Mesenchymal stem cell (in vitro differentiated cells and primary cell): ENCODE measurements at regions not wholly inside any gene's neighbourhood (a gene's known extent, or its start where the extent isn't known, plus 50 kb on each side); places are given as distances from the start of the nearest gene placed in this dataset.
"Not testable (repeated sequence)": the region's sequence is repeated elsewhere in the genome, so short reads cannot be mapped to it uniquely, and the experiment has no call there.

ENCODE experiments used
- DNase-seq: peaks from one replicate; pipeline ENCODE4 v3.0.0-alpha.2; 2013
- H2AFZ ChIP-seq: one replicate; pipeline ENCODE4 v1.6.1; 2013; ENCODE audit warnings: low read depth, mild to moderate bottlenecking, control low read depth, inconsistent platforms, low read length, moderate library complexity
- H2AK5ac ChIP-seq: 2 replicates; pipeline ENCODE4 v1.6.1; 2013; ENCODE audit warnings: low read length, moderate library complexity, mild to moderate bottlenecking, inconsistent platforms; ENCODE audit not compliant: severe bottlenecking
- H2BK120ac ChIP-seq: one replicate; pipeline ENCODE4 v1.6.1; 2013; ENCODE audit warnings: low read depth, mild to moderate bottlenecking, inconsistent platforms, low read length, moderate library complexity
- H2BK12ac ChIP-seq, 2 experiments: one replicate each; pipeline ENCODE4 v1.6.1; 2013; ENCODE audit warnings: inconsistent platforms in 2 of 2, low read length in 2 of 2, mild to moderate bottlenecking in 2 of 2, moderate library complexity in 2 of 2, control low read depth in 1 of 2
- H2BK15ac ChIP-seq: one replicate; pipeline ENCODE4 v1.6.1; 2013; ENCODE audit warnings: mild to moderate bottlenecking, low read depth, inconsistent platforms; ENCODE audit not compliant: poor library complexity, severe bottlenecking
- H2BK5ac ChIP-seq: 2 replicates; pipeline ENCODE4 v1.6.1; 2013; ENCODE audit warnings: low read depth, mild to moderate bottlenecking, low read length, control low read depth, inconsistent platforms; ENCODE audit not compliant: poor library complexity, severe bottlenecking
- H3K14ac ChIP-seq, 2 experiments: one replicate each; pipeline ENCODE4 v1.6.1; 2013; ENCODE audit warnings: inconsistent platforms in 2 of 2, low read length in 2 of 2, control low read depth in 1 of 2, mild to moderate bottlenecking in 1 of 2, moderate library complexity in 1 of 2
- H3K18ac ChIP-seq, 2 experiments: one replicate each; pipeline ENCODE4 v1.6.1; 2013; ENCODE audit warnings: inconsistent platforms in 2 of 2, low read length in 2 of 2, control low read depth in 1 of 2, low read depth in 1 of 2, mild to moderate bottlenecking in 1 of 2
- H3K23ac ChIP-seq, 2 experiments: one replicate each; pipeline ENCODE4 v1.6.1; 2013; ENCODE audit warnings: inconsistent platforms in 2 of 2, low read length in 2 of 2, mild to moderate bottlenecking in 2 of 2, moderate library complexity in 2 of 2, control low read depth in 1 of 2
- H3K27ac ChIP-seq: 2 replicates; pipeline ENCODE4 v1.5.1; 2013; ENCODE audit warnings: mild to moderate bottlenecking, moderate library complexity, low read length, control low read depth, inconsistent platforms; ENCODE audit not compliant: poor library complexity, severe bottlenecking
- H3K27me3 ChIP-seq, 2 experiments: 2 replicates each; pipeline versions ENCODE4 v1.6.1 to v1.7.0; 2013; ENCODE audit warnings: low read length in 2 of 2, mild to moderate bottlenecking in 2 of 2, moderate library complexity in 2 of 2, control low read depth in 1 of 2, inconsistent platforms in 1 of 2; ENCODE audit not compliant: control insufficient read depth in 1 of 2, insufficient read depth in 1 of 2
- H3K36me3 ChIP-seq, 2 experiments: 2 replicates each; pipeline versions ENCODE4 v1.6.1 to v1.7.0; 2013; ENCODE audit warnings: low read length in 2 of 2, control low read depth in 1 of 2, inconsistent platforms in 1 of 2, low read depth in 1 of 2, mild to moderate bottlenecking in 1 of 2; ENCODE audit not compliant: insufficient read depth in 2 of 2, control insufficient read depth in 1 of 2
- H3K4ac ChIP-seq, 2 experiments: one replicate each; pipeline ENCODE4 v1.6.1; 2013; ENCODE audit warnings: inconsistent platforms in 2 of 2, low read length in 2 of 2, mild to moderate bottlenecking in 2 of 2, moderate library complexity in 2 of 2, control low read depth in 1 of 2, low read depth in 1 of 2
- H3K4me1 ChIP-seq: 2 replicates; pipeline ENCODE4 v1.6.1; 2013; ENCODE audit warnings: low read depth, low read length, control low read depth; ENCODE audit not compliant: control insufficient read depth, insufficient read depth
- H3K4me2 ChIP-seq: 2 replicates; pipeline ENCODE4 v1.6.1; 2013; ENCODE audit warnings: low read length, mild to moderate bottlenecking, inconsistent platforms; ENCODE audit not compliant: poor library complexity, severe bottlenecking
- H3K4me3 ChIP-seq, 2 experiments: 2 replicates each; pipeline versions ENCODE4 v1.5.1 to v1.7.0; 2013; ENCODE audit warnings: low read length in 2 of 2, mild to moderate bottlenecking in 2 of 2, control low read depth in 1 of 2, low read depth in 1 of 2; ENCODE audit not compliant: insufficient read depth in 1 of 2
- H3K79me1 ChIP-seq: replicated peaks from 2 replicates; pipeline ENCODE4 v1.6.1; 2013; ENCODE audit warnings: mild to moderate bottlenecking, control low read depth, low read length, inconsistent platforms; ENCODE audit not compliant: poor library complexity, severe bottlenecking
- H3K9ac ChIP-seq: 2 replicates; pipeline ENCODE4 v1.7.0; 2013; ENCODE audit warnings: mild to moderate bottlenecking, low read length, moderate library complexity
- H3K9me3 ChIP-seq: 2 replicates; pipeline ENCODE4 v1.7.0; 2013; ENCODE audit warnings: mild to moderate bottlenecking, low read length; ENCODE audit not compliant: control insufficient read depth
- H4K8ac ChIP-seq: one replicate; pipeline ENCODE4 v1.6.1; 2013; ENCODE audit warnings: inconsistent platforms, mild to moderate bottlenecking, low read length, moderate library complexity
- H4K91ac ChIP-seq: one replicate; pipeline ENCODE4 v1.6.1; 2013; ENCODE audit warnings: mild to moderate bottlenecking, low read length, inconsistent platforms
- WGBS: methylation state at CpG from one replicate; pipeline ENCODE4 v1.1.7; 2013; ENCODE audit warnings: mixed read lengths; 5-methylcytosine and 5-hydroxymethylcytosine counted together

DNA sequence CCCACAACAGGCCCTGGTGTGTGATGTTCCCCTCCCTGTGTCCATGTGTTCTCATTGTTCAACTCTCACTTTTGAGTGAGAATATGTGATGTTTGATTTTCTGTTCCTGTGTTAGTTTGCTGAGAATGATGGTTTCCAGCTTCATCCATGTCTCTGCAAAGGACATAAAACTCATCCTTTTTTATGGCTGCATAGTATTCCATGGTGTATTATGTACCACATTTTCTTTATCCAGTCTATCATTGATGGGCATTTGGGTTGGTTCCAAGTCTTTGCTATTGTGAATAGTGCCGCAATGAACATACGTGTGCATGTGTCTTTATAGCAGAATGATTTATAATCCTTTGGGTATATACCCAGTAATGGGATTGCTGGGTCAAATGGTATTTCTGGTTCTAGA is 59.4 kb downstream of the SHOC1 start:
- DNase-seq, H2BK120ac ChIP-seq, H3K14ac ChIP-seq, H2AK5ac ChIP-seq, H2BK5ac ChIP-seq, H3K4me3 ChIP-seq, H2BK12ac ChIP-seq, H3K9ac ChIP-seq, H3K27me3 ChIP-seq, H3K23ac ChIP-seq, H3K4me2 ChIP-seq, H2BK15ac ChIP-seq, H4K91ac ChIP-seq, H3K27ac ChIP-seq, H3K4ac ChIP-seq, H4K8ac ChIP-seq, H3K18ac ChIP-seq, H2AFZ ChIP-seq, H3K4me1 ChIP-seq, H3K79me1 ChIP-seq, H3K36me3 ChIP-seq: not testable (repeated sequence)
- no CpG with 5 or more reads among the region's 2 CpGs for WGBS
- peaks cover 19% of the 10 kb centered on the region for H3K9me3 ChIP-seq

GRCh38 chr9:111731928-111732327 is 62.8 kb downstream of the SHOC1 start:
- no peak overlapping the region for H2BK5ac ChIP-seq
- peak; percentile 16 for DNase-seq
- no peak overlapping the region for H3K27ac ChIP-seq

GRCh38 chr9:111730937-111731567 is 63.7 kb downstream of the SHOC1 start:
- no peak overlapping the region for H2AFZ ChIP-seq
- no peak overlapping the region for H2BK120ac ChIP-seq
- DNase-seq: peak; percentile 78
- H3K18ac ChIP-seq: no peak overlapping the region
- H3K4me1 ChIP-seq: peaks cover 3% of the 10 kb centered on the region
- WGBS: 100% methylated on average over 1 of the region's 3 CpGs
- no peak overlapping the region for H4K91ac ChIP-seq
- no peak overlapping the region for H3K23ac ChIP-seq
- H3K36me3 ChIP-seq: no peaks in the 10 kb centered on the region
- no peak overlapping the region for H3K14ac ChIP-seq
- H3K79me1 ChIP-seq: no peaks in the 10 kb centered on the region
- no peak overlapping the region for H2BK12ac ChIP-seq
- no peak overlapping the region for H3K27ac ChIP-seq
- H4K8ac ChIP-seq: no peak overlapping the region
- no peaks in the 10 kb centered on the region for H3K27me3 ChIP-seq
- H3K9ac ChIP-seq: no peak overlapping the region
- H3K9me3 ChIP-seq: peaks cover 25% of the 10 kb centered on the region
- H3K4ac ChIP-seq: no peak overlapping the region
- H2BK15ac ChIP-seq: no peak overlapping the region
- no peak overlapping the region for H3K4me2 ChIP-seq
- H2AK5ac ChIP-seq: no peak overlapping the region
- H3K4me3 ChIP-seq: peak overlapping the region in 1 of 2 experiments; percentile 0
- no peak overlapping the region for H2BK5ac ChIP-seq

More at GRCh38 chr9:111731928-111732327, 62.8 kb downstream of the SHOC1 start:
- no peaks in the 10 kb centered on the region for H3K36me3 ChIP-seq
- H2AK5ac ChIP-seq: no peak overlapping the region
- H4K8ac ChIP-seq: no peak overlapping the region
- no peak overlapping the region for H3K4ac ChIP-seq
- no peak overlapping the region for H2BK15ac ChIP-seq
- H2BK120ac ChIP-seq: no peak overlapping the region
- H4K91ac ChIP-seq: no peak overlapping the region
- H3K9ac ChIP-seq: no peak overlapping the region
- no peak overlapping the region for H3K23ac ChIP-seq
- H3K79me1 ChIP-seq: no peaks in the 10 kb centered on the region
- H3K27me3 ChIP-seq: no peaks in the 10 kb centered on the region
- peaks cover 25% of the 10 kb centered on the region for H3K9me3 ChIP-seq
- no peak overlapping the region for H3K4me3 ChIP-seq
- H3K4me2 ChIP-seq: no peak overlapping the region
- no peak overlapping the region for H3K18ac ChIP-seq
- peaks cover 3% of the 10 kb centered on the region for H3K4me1 ChIP-seq
- H3K14ac ChIP-seq: no peak overlapping the region
- H2BK12ac ChIP-seq: no peak overlapping the region
- H2AFZ ChIP-seq: no peak overlapping the region

GRCh38 chr9:111728617-111729366 is 65.9 kb downstream of the SHOC1 start:
- no peak overlapping the region for H3K4me2 ChIP-seq
- no peak overlapping the region for H2AFZ ChIP-seq
- no peak overlapping the region for H3K23ac ChIP-seq
- H4K8ac ChIP-seq: no peak overlapping the region
- no peak overlapping the region for H2BK120ac ChIP-seq
- no peak overlapping the region for H4K91ac ChIP-seq
- H3K27me3 ChIP-seq: no peaks in the 10 kb centered on the region
- H3K4me3 ChIP-seq: no peak overlapping the region
- peaks cover 17% of the 10 kb centered on the region for H3K9me3 ChIP-seq
- H2BK15ac ChIP-seq: no peak overlapping the region
- H3K14ac ChIP-seq: no peak overlapping the region
- no peak overlapping the region for H2AK5ac ChIP-seq
- H3K18ac ChIP-seq: peak overlapping the region in 1 of 2 experiments; percentile 52
- peak overlapping the region; percentile 55 for H3K27ac ChIP-seq
- peak overlapping the region; percentile 5 to 15 for H2BK12ac ChIP-seq
- peak; percentile 73 for DNase-seq
- H2BK5ac ChIP-seq: peak overlapping the region; percentile 35
- H3K9ac ChIP-seq: no peak overlapping the region
- H3K36me3 ChIP-seq: no peaks in the 10 kb centered on the region
- no peaks in the 10 kb centered on the region for H3K79me1 ChIP-seq
- no CpG with 5 or more reads among the region's 2 CpGs for WGBS
- H3K4ac ChIP-seq: no peak overlapping the region
- peaks cover 3% of the 10 kb centered on the region for H3K4me1 ChIP-seq
